Neural crest cell (in vitro differentiated cells): ENCODE measurements at regions not wholly inside any gene's neighbourhood (a gene's known extent, or its start where the extent isn't known, plus 50 kb on each side); places are given as distances from the start of the nearest gene placed in this dataset.

Experiments used
- DNase-seq: peaks from one replicate; pipeline ENCODE4 v3.0.0; 2021; ENCODE audit warnings: low read depth, mixed read lengths, low spot score
- H3K27ac Mint-ChIP-seq: one replicate; pipeline ENCODE4 v1.8.0; 2021; ENCODE audit warnings: mild to moderate bottlenecking, mixed read lengths; ENCODE audit not compliant: unreplicated experiment
- H3K27me3 Mint-ChIP-seq: 2 replicates; pipeline ENCODE4 v1.8.0; 2021; ENCODE audit warnings: low read depth, mild to moderate bottlenecking, mixed read lengths
- H3K36me3 Mint-ChIP-seq: 2 replicates; pipeline ENCODE4 v1.8.0; 2021; ENCODE audit warnings: low read depth, mild to moderate bottlenecking, mixed read lengths
- H3K4me1 Mint-ChIP-seq: 2 replicates; pipeline ENCODE4 v1.8.0; 2021; ENCODE audit warnings: mixed read lengths
- H3K4me3 Mint-ChIP-seq: one replicate; pipeline ENCODE4 v1.8.0; 2021; ENCODE audit warnings: mild to moderate bottlenecking, mixed read lengths
- H3K9me3 Mint-ChIP-seq: 2 replicates; pipeline ENCODE4 v1.8.0; 2021; ENCODE audit warnings: mixed read lengths
- TF ChIP-seq, protein P1 (sequence below): fragments of 200-600 bp; sonication (generic); conservative IDR thresholded peaks from 2 replicates; pipeline ENCODE4 v1.5.0; 2021; ENCODE audit warnings: antibody characterized with exemption, mild to moderate bottlenecking

DNA sequence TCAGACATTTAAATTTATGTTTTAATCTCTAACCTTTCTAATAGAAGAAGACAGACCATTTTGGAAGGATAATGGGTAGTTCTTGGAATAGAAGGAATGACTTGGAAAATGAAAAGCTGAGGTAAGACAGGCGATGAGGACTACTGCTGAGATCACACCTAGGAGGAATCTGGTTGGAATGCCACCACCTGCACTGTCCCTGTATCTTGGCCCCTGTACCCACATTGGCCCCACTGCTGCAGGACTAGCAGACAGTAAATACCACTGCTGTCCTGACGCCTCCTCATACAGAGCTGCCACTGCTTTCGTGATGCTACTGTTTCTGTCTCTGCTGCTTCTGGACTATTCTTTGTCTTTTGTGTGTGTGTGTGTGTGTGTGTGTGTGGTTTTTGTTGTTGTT is 359.8 kb downstream of the TMEM232 start:
- TF ChIP-seq, protein P1, sequence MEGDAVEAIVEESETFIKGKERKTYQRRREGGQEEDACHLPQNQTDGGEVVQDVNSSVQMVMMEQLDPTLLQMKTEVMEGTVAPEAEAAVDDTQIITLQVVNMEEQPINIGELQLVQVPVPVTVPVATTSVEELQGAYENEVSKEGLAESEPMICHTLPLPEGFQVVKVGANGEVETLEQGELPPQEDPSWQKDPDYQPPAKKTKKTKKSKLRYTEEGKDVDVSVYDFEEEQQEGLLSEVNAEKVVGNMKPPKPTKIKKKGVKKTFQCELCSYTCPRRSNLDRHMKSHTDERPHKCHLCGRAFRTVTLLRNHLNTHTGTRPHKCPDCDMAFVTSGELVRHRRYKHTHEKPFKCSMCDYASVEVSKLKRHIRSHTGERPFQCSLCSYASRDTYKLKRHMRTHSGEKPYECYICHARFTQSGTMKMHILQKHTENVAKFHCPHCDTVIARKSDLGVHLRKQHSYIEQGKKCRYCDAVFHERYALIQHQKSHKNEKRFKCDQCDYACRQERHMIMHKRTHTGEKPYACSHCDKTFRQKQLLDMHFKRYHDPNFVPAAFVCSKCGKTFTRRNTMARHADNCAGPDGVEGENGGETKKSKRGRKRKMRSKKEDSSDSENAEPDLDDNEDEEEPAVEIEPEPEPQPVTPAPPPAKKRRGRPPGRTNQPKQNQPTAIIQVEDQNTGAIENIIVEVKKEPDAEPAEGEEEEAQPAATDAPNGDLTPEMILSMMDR: no peak
- H3K4me3 Mint-ChIP-seq: no peak overlapping the region
- H3K27ac Mint-ChIP-seq: no peak overlapping the region
- H3K9me3 Mint-ChIP-seq: no peaks in the 10 kb centered on the region
- DNase-seq: no peak
- H3K4me1 Mint-ChIP-seq: peaks cover 8% of the 10 kb centered on the region
- no peaks in the 10 kb centered on the region for H3K36me3 Mint-ChIP-seq
- H3K27me3 Mint-ChIP-seq: no peaks in the 10 kb centered on the region
